Caco-2 (cell line): ENCODE measurements at regions not wholly inside any gene's neighbourhood (a gene's known extent, or its start where the extent isn't known, plus 50 kb on each side); places are given as distances from the start of the nearest gene placed in this dataset.

Source experiments
- BruUV-seq: library from RNA; stranded (reverse); fragments of 400-500 nt; replicated peaks from 2 replicates; lab custom pipeline; 2021; lab: Mats Ljungman, UMichigan
- CTCF ChIA-PET: fragments of 300-600 bp; sonication (Branson Sonifier 250); formaldehyde crosslinking; loops from one replicate; lab custom pipeline; 2022; ENCODE audit warnings: antibody characterized with exemption; lab: Charles Lee
- POLR2A ChIA-PET: fragments of 300-600 bp; sonication (Branson Sonifier 250); formaldehyde crosslinking; loops from one replicate; lab custom pipeline; 2022; ENCODE audit warnings: antibody characterized with exemption; lab: Charles Lee
- DNase-seq, 2 experiments: peaks; one replicate each; pipeline versions ENCODE4 v3.0.0 to v3.0.0-alpha.2; 2020 to 2022
- H3K27me3 ChIP-seq: replicated peaks from 2 replicates; pipeline ENCODE4 v1.6.0; 2011; ENCODE audit warnings: low read length; ENCODE audit not compliant: control insufficient read depth, insufficient read depth
- H3K36me3 ChIP-seq: 2 replicates; pipeline ENCODE4 v1.5.1; 2011; ENCODE audit warnings: low read length; ENCODE audit not compliant: control insufficient read depth, insufficient read depth
- H3K4me1 ChIP-seq: fragments of 250-450 bp; sonication (Bioruptor Pico); 2 replicates; pipeline ENCODE4 v1.5.1; 2020; ENCODE audit warnings: mild to moderate bottlenecking
- H3K4me3 ChIP-seq: 2 replicates; pipeline ENCODE4 v1.5.1; 2011; ENCODE audit warnings: low read depth, mild to moderate bottlenecking, control low read depth, low read length
- H3K9me3 ChIP-seq: fragments of 250-450 bp; sonication (Bioruptor Pico); 2 replicates; pipeline ENCODE4 v1.5.1; 2020; ENCODE audit warnings: mild to moderate bottlenecking, moderate library complexity
- H3K27ac Mint-ChIP-seq: one replicate; pipeline ENCODE4 v1.8.0; 2022; ENCODE audit warnings: mixed read lengths; ENCODE audit not compliant: unreplicated experiment
- H3K27me3 Mint-ChIP-seq: one replicate; pipeline ENCODE4 v1.8.0; 2022; ENCODE audit warnings: mixed read lengths; ENCODE audit not compliant: insufficient read depth, unreplicated experiment
- H3K36me3 Mint-ChIP-seq: one replicate; pipeline ENCODE4 v1.8.0; 2022; ENCODE audit warnings: mild to moderate bottlenecking, mixed read lengths; ENCODE audit not compliant: insufficient read depth, unreplicated experiment
- H3K4me1 Mint-ChIP-seq: one replicate; pipeline ENCODE4 v1.8.0; 2022; ENCODE audit warnings: low read depth, mixed read lengths; ENCODE audit not compliant: unreplicated experiment
- H3K4me3 Mint-ChIP-seq: one replicate; pipeline ENCODE4 v1.8.0; 2022; ENCODE audit warnings: mild to moderate bottlenecking, moderate library complexity, mixed read lengths; ENCODE audit not compliant: unreplicated experiment
- H3K9me3 Mint-ChIP-seq: one replicate; pipeline ENCODE4 v1.8.0; 2022; ENCODE audit warnings: mixed read lengths; ENCODE audit not compliant: unreplicated experiment
- CTCF ChIP-seq, 2 experiments: fragments of 200-600 bp in 1 of 2; IDR thresholded peaks; 1 replicate in 1 of 2; 2 replicates in 1 of 2; pipeline versions ENCODE4 v1.5.1 to v1.8.0; 2011 to 2022; ENCODE audit warnings: antibody characterized with exemption in 1 of 2, control low read depth in 1 of 2, inconsistent platforms in 1 of 2, low read depth in 1 of 2, low read length in 1 of 2, mild to moderate bottlenecking in 1 of 2, moderate library complexity in 1 of 2; ENCODE audit not compliant: insufficient read depth in 1 of 2, severe bottlenecking in 1 of 2, unreplicated experiment in 1 of 2
- intact Hi-C: fragments of 100-400 bp; cut with micrococcal nuclease; formaldehyde crosslinking; loops from one replicate; pipeline ENCODE4 v1.10.0; 2022; ENCODE audit not compliant: unreplicated experiment

GRCh38 chr12:68414988-68415387, 82.8 kb upstream of the MDM1 start:
- ChIA-PET POLR2A (no interaction called here), CTCF (no interaction called here)
- no TSS peak for BruUV-seq
- Mint-ChIP-seq H3K27ac (no peak overlapping the region), H3K4me1 (no peaks in the 10 kb centered on the region), H3K36me3 (peaks cover 6% of the 10 kb centered on the region), H3K9me3 (no peaks in the 10 kb centered on the region), H3K27me3 (no peaks in the 10 kb centered on the region), H3K4me3 (no peak overlapping the region)
- no peaks in the 10 kb centered on the region for H3K4me1 ChIP-seq
- intact Hi-C loops: no loop called here
- no peaks in the 10 kb centered on the region for H3K27me3 ChIP-seq
- no peak for TF ChIP-seq CTCF (IDR thresholded peaks at IDR 0.05; ENCODE audit: insufficient read depth in 1 of 2, low read depth in 1 of 2, low read length in 1 of 2, severe bottlenecking in 1 of 2, unreplicated experiment in 1 of 2)
- DNase-seq: no peak
- no peak overlapping the region for H3K4me3 ChIP-seq
- H3K9me3 ChIP-seq: no peaks in the 10 kb centered on the region
- H3K36me3 ChIP-seq: no peaks in the 10 kb centered on the region

DNA sequence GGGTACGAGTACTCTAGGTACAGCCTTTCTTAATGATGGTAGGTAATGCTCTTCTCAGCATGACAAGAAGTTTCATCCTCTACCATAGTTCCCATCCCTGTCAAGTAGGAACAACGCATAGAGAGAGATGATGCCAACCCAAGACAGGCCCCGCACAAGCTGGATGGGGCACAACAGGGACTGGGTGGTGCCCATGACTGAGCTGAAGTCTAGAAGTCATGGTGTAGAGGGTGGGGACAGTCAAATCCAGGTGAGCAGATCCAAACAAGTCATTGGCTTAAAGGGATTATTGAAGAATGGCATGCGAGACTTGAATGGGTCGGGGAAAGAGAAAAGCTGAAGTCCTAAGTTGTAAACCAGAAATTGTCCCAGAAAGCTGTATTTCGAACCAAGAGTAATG, 84.2 kb upstream of the MDM1 start:
- no peaks in the 10 kb centered on the region for H3K27me3 Mint-ChIP-seq
- no TSS peak for BruUV-seq
- no peak for DNase-seq
- TF ChIP-seq CTCF (IDR thresholded peaks at IDR 0.05; ENCODE audit: insufficient read depth in 1 of 2, low read depth in 1 of 2, low read length in 1 of 2, severe bottlenecking in 1 of 2, unreplicated experiment in 1 of 2): no peak
- ChIA-PET CTCF (interaction anchor here (0.6 kb wide), 1 partner anchor 108 kb away, joined by 3 read pairs; no protein-coding TSS in a partner anchor), POLR2A (no interaction called here)
- no peaks in the 10 kb centered on the region for H3K9me3 ChIP-seq
- intact Hi-C loops: no loop called here
- no peak overlapping the region for H3K4me3 Mint-ChIP-seq
- H3K36me3 Mint-ChIP-seq: peaks cover 6% of the 10 kb centered on the region
- H3K36me3 ChIP-seq: no peaks in the 10 kb centered on the region
- H3K4me3 ChIP-seq: no peak overlapping the region
- H3K4me1 ChIP-seq: no peaks in the 10 kb centered on the region
- H3K27me3 ChIP-seq: no peaks in the 10 kb centered on the region
- no peak overlapping the region for H3K27ac Mint-ChIP-seq
- H3K4me1 Mint-ChIP-seq: no peaks in the 10 kb centered on the region
- H3K9me3 Mint-ChIP-seq: no peaks in the 10 kb centered on the region

GRCh38 chr12:68416826-68417225, 84.7 kb upstream of the MDM1 start:
- no peaks in the 10 kb centered on the region for H3K9me3 ChIP-seq
- BruUV-seq: no TSS peak
- Mint-ChIP-seq H3K36me3 (peaks cover 6% of the 10 kb centered on the region), H3K9me3 (no peaks in the 10 kb centered on the region), H3K27me3 (no peaks in the 10 kb centered on the region), H3K4me1 (no peaks in the 10 kb centered on the region), H3K4me3 (no peak overlapping the region), H3K27ac (peak overlapping the region; percentile 54)
- no peaks in the 10 kb centered on the region for H3K27me3 ChIP-seq
- ChIA-PET POLR2A (no interaction called here), CTCF (interaction anchor here (0.6 kb wide), 1 partner anchor 108 kb away, joined by 3 read pairs; no protein-coding TSS in a partner anchor)
- intact Hi-C loops: no loop called here
- no peak overlapping the region for H3K4me3 ChIP-seq
- no peak for DNase-seq
- H3K4me1 ChIP-seq: no peaks in the 10 kb centered on the region
- TF ChIP-seq CTCF (IDR thresholded peaks at IDR 0.05; ENCODE audit: insufficient read depth in 1 of 2, low read depth in 1 of 2, low read length in 1 of 2, severe bottlenecking in 1 of 2, unreplicated experiment in 1 of 2): no peak
- no peaks in the 10 kb centered on the region for H3K36me3 ChIP-seq
